NT2/D1 (cell line): ENCODE measurements at regions not wholly inside any gene's neighbourhood (a gene's known extent, or its start where the extent isn't known, plus 50 kb on each side); places are given as distances from the start of the nearest gene placed in this dataset.

Experiments used
- DNase-seq: peaks from one replicate; pipeline ENCODE4 v3.0.0-alpha.2; 2011; ENCODE audit warnings: low read depth, low spot score
- H3K27me3 ChIP-seq: 2 replicates; pipeline ENCODE4 v1.6.0; 2011; ENCODE audit warnings: mild to moderate bottlenecking; ENCODE audit not compliant: insufficient read length, insufficient read depth
- H3K36me3 ChIP-seq: 2 replicates; pipeline ENCODE4 v1.6.1; 2011; ENCODE audit warnings: mild to moderate bottlenecking, low read length, mixed read lengths; ENCODE audit not compliant: insufficient read depth, insufficient read length
- H3K4me1 ChIP-seq: 2 replicates; pipeline ENCODE4 v1.5.1; 2011; ENCODE audit not compliant: insufficient read depth, insufficient read length
- H3K4me3 ChIP-seq: 2 replicates; pipeline ENCODE4 v1.5.1; 2011; ENCODE audit warnings: low read depth; ENCODE audit not compliant: insufficient read length
- H3K9ac ChIP-seq: 2 replicates; pipeline ENCODE4 v1.6.0; 2011; ENCODE audit warnings: low read depth; ENCODE audit not compliant: insufficient read length
- H3K9me3 ChIP-seq: 2 replicates; pipeline ENCODE4 v1.5.1; 2011; ENCODE audit warnings: mild to moderate bottlenecking, low read length; ENCODE audit not compliant: insufficient read depth
- SUZ12 ChIP-seq: IDR thresholded peaks from 2 replicates; pipeline ENCODE4 v1.6.1; 2011; ENCODE audit not compliant: insufficient read length, insufficient read depth; ENCODE audit errors: extremely low read depth
- YY1 ChIP-seq: IDR thresholded peaks from 2 replicates; pipeline ENCODE4 v1.6.1; 2011; ENCODE audit not compliant: insufficient read length, insufficient read depth
- ZNF274 ChIP-seq: IDR thresholded peaks from 2 replicates; pipeline ENCODE4 v1.6.1; 2011; ENCODE audit warnings: mild to moderate bottlenecking, low read depth, low read length

- Histone ChIP-seq H3K9ac (no peak overlapping the region), H3K9me3 (peaks cover 15% of the 10 kb centered on the region), H3K4me1 (no peaks in the 10 kb centered on the region), H3K27me3 (no peaks in the 10 kb centered on the region), H3K4me3 (no peak overlapping the region), H3K36me3 (no peaks in the 10 kb centered on the region)
- DNase-seq, result no peak
- no peak for TF ChIP-seq YY1
- TF ChIP-seq SUZ12, result no peak
- no peak for TF ChIP-seq ZNF274
Measured at GRCh38 chr20:7232796-7233195, 465.3 kb downstream of the BMP2 start.

DNA sequence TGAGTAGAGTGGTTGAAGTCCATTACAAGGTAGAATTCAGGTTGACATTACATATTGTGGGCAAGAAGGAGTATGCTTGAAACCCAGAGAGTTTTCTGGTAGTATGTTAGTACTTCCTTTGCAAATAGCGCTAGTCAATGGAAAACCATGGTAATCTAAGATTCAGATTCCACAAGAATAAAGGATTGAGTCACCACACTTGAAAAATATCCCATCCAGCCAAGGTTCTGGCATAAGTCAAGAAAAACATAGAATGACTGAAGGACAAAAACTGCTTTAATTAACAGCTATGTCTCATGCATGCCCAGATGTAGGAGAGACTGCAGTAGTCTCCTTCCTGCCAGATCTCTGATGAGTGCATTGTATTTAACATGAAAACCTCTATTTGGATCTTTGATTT lies 469.8 kb downstream of the BMP2 start:
- Histone ChIP-seq H3K4me3 (no peak overlapping the region), H3K27me3 (no peaks in the 10 kb centered on the region), H3K9ac (no peak overlapping the region), H3K9me3 (peaks cover 11% of the 10 kb centered on the region), H3K36me3 (no peaks in the 10 kb centered on the region), H3K4me1 (no peaks in the 10 kb centered on the region)
- TF ChIP-seq SUZ12 (no peak), ZNF274 (no peak), YY1 (no peak)
- DNase-seq, result no peak

DNA sequence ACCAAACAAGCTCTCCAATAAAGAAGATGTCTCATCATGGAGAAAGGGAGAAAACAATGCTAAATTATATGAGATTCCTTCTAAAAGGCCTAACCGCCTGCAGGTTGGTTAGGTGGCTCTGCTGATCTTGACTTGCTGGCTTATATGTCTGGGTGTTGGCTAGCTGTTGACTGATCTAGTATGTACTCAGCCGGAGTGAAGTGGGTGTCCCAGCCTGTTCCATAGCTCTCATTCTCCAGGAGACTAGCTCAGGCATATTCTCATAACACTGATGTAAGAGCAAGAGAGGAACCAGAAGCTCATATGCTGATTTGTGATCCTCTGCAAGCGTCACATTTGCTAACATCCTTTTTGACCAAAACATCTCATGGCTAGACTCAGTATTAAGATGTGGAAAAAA lies 473.0 kb downstream of the BMP2 start:
- Histone ChIP-seq H3K9ac (no peak overlapping the region), H3K36me3 (no peaks in the 10 kb centered on the region), H3K4me3 (no peak overlapping the region), H3K9me3 (no peaks in the 10 kb centered on the region), H3K4me1 (no peaks in the 10 kb centered on the region), H3K27me3 (no peaks in the 10 kb centered on the region)
- TF ChIP-seq SUZ12 (no peak), ZNF274 (no peak), YY1 (no peak)
- DNase-seq, result no peak

- H3K9ac ChIP-seq, result no peak overlapping the region
- H3K36me3 ChIP-seq, result no peaks in the 10 kb centered on the region
- no peak for TF ChIP-seq ZNF274
- no peak for TF ChIP-seq YY1
- TF ChIP-seq SUZ12, result no peak
- no peaks in the 10 kb centered on the region for H3K9me3 ChIP-seq
- no peak for DNase-seq
- no peaks in the 10 kb centered on the region for H3K4me1 ChIP-seq
- H3K4me3 ChIP-seq, result no peak overlapping the region
- no peaks in the 10 kb centered on the region for H3K27me3 ChIP-seq
Measured at GRCh38 chr20:7248281-7249201, 481.1 kb downstream of the BMP2 start.

DNA sequence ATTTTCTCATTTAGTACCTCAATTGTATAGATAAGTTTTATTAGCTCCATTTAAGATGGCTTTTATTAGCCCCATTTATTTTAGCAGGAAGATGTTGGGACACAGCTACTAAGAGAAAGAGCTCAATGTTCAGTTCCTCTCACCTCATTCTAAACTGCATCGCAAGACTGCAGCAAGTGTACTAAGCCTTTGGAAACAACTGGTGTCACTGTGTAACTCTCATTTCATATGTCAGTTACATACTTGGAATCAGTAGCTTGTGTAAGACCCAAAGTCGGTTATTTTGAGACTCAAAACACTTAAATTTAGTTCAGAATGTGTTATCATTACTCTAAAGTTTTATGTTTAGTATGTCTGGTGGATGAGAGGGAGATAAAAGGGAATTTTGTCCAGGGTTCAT lies 482.9 kb downstream of the BMP2 start:
- no peaks in the 10 kb centered on the region for H3K27me3 ChIP-seq
- no peak for TF ChIP-seq SUZ12
- no peak for TF ChIP-seq ZNF274
- no peak for TF ChIP-seq YY1
- no peaks in the 10 kb centered on the region for H3K36me3 ChIP-seq
- H3K4me3 ChIP-seq, result no peak overlapping the region
- no peak overlapping the region for H3K9ac ChIP-seq
- H3K4me1 ChIP-seq, result no peaks in the 10 kb centered on the region
- DNase-seq, result no peak
- no peaks in the 10 kb centered on the region for H3K9me3 ChIP-seq

GRCh38 chr20:7257099-7257498 lies 489.6 kb downstream of the BMP2 start:
- no peak overlapping the region for H3K9ac ChIP-seq
- no peaks in the 10 kb centered on the region for H3K27me3 ChIP-seq
- TF ChIP-seq ZNF274 (no peak), YY1 (no peak), SUZ12 (no peak)
- no peak for DNase-seq
- no peak overlapping the region for H3K4me3 ChIP-seq
- H3K4me1 ChIP-seq, result no peaks in the 10 kb centered on the region
- no peaks in the 10 kb centered on the region for H3K9me3 ChIP-seq
- no peaks in the 10 kb centered on the region for H3K36me3 ChIP-seq

DNA sequence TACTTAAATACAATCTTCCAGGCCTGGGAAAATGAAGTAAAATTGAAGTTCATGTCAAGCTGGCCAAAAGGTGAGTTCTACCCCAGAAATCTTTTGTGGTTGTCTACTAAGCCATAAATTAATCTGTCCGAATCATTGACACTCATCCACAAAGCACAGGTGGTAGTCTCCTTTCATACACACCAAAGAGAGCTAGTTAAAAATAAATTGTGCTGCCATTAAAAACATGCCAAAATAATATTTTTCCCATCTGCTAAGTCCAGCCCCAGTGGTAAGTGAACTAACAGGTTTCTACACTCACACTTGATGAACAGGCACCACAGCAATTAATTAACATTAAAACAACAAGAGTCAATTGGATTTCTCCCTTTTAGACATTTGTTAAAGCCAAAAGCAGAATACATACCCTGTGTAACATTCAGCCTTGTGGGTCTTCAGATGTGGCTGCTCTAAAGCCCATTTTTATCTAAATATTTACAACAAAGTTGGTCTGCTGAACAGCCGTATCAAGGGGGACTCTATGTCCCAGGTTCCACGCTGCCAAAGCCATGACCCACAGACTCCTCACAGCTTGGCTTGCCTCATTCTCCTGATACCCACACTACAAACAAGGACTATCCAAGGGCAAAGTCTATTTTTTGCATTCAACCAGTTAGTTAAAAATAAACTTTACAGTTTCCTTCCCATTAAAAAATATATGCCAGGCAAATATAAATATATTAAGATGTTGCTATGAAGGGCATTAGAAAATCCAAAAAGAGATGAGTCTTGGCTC lies 490.4 kb downstream of the BMP2 start:
- Histone ChIP-seq H3K9ac (no peak overlapping the region), H3K4me1 (no peaks in the 10 kb centered on the region), H3K27me3 (no peaks in the 10 kb centered on the region), H3K9me3 (no peaks in the 10 kb centered on the region), H3K4me3 (no peak overlapping the region), H3K36me3 (no peaks in the 10 kb centered on the region)
- DNase-seq, result no peak
- no peak for TF ChIP-seq YY1
- no peak for TF ChIP-seq ZNF274
- TF ChIP-seq SUZ12, result no peak
